Left lung (tissue), 4 donors: ENCODE measurements at regions not wholly inside any gene's neighbourhood (a gene's known extent, or its start where the extent isn't known, plus 50 kb on each side); places are given as distances from the start of the nearest gene placed in this dataset.
A peak's percentile ranks its signal among the peaks of the same experiment; 100 is the strongest.

Experiments used
- ATAC-seq: fragments of 200-7000 bp; cut with Tn5 transposase; one replicate; pipeline ENCODE4 v1.9.1; 2020; ENCODE audit warnings: moderate library complexity
- DNase-seq, 4 donors: peaks; one replicate each; pipeline ENCODE4 v3.0.0-alpha.2; 2013 to 2020
- H3K27ac ChIP-seq, 2 donors: fragments of 200-600 bp; sonication (generic) in 1 of 2; one replicate each; pipeline versions ENCODE4 v1.5.0 to v1.8.0; 2020 to 2021
- H3K27me3 ChIP-seq, 2 donors: fragments of 200-600 bp; sonication (generic) in 1 of 2; one replicate each; pipeline versions ENCODE4 v1.5.0 to v1.8.0; 2020 to 2021
- H3K36me3 ChIP-seq, 2 donors: fragments of 200-600 bp; sonication (generic) in 1 of 2; one replicate each; pipeline versions ENCODE4 v1.5.0 to v1.8.0; 2020 to 2021
- H3K4me1 ChIP-seq, 2 donors: fragments of 200-600 bp; one replicate each; pipeline ENCODE4 v1.8.0; 2021
- H3K4me3 ChIP-seq, 2 donors: fragments of 200-600 bp; sonication (generic) in 1 of 2; one replicate each; pipeline versions ENCODE4 v1.5.0 to v1.8.0; 2020 to 2021; ENCODE audit warnings: mild to moderate bottlenecking in 1 of 2
- H3K9me3 ChIP-seq, 2 donors: fragments of 200-600 bp; sonication (generic) in 1 of 2; one replicate each; pipeline versions ENCODE4 v1.5.0 to v1.8.0; 2020 to 2021
- intact Hi-C, 2 donors: fragments of 100-400 bp; cut with DNase I; formaldehyde crosslinking; loops; one replicate each; pipeline versions ENCODE4 v1.11.2 to v1.14.2; 2022
- TF ChIP-seq, protein P1 (sequence below), 2 donors: fragments of 200-600 bp; sonication (generic) in 1 of 2; IDR thresholded peaks; one replicate each; pipeline versions ENCODE4 v1.5.0 to v1.8.0; 2021; ENCODE audit warnings: antibody characterized with exemption in 2 of 2
- donor health status: DM: no; HTN: yes; CAD: no.
- donor health status: DM: no; HTN: no; CAD: no.

DNA sequence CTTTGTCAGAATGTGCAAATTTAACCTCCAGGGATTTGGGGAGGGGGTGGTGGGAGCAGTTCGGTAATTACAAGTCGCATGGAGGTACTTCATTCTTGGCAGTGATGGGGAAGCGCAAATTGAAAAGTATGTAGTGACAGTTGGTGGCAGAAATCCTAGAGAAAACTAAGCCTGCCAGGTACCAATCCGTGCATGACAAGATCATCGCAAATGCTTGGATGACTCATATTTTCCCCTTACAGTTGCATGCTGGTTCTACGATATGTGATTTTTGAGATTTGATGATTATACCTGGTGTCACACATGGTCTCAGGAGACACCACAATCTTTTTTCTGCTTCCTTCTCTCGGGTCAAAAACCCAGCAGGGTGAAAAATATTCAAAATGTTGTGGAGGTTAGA lies 479.7 kb upstream of the ID2 start:
- intact Hi-C loops: no loop called here
- ATAC-seq: no peak

DNA sequence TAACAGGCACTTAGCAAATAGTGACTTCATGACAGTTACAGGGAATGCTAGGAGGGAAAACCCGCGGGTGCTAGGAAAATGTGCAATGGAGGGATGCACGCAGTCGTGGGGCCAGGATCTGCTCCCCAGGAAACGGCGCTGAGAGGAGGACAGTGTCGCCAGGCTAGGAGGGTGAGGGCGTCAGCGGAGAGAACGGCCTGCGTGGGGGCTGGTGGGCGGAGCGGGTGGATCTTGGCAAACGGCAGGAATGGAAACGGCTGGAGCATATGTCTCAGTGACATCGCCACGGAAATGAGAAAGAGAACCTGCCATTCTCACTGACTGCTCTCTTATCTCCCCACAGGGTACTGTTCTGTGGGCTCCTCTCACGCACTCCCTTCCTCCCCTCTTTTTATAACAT lies 478.5 kb upstream of the ID2 start:
- no peaks in the 10 kb centered on the region for H3K27me3 ChIP-seq
- peaks cover 0 to 5% of the 10 kb centered on the region in 2 donors for H3K4me1 ChIP-seq
- DNase-seq (peak in 1 of 4 donors; percentile 24), ATAC-seq (no peak)
- peaks cover 0 to 18% of the 10 kb centered on the region in 2 donors for H3K9me3 ChIP-seq
- TF ChIP-seq, protein P1, sequence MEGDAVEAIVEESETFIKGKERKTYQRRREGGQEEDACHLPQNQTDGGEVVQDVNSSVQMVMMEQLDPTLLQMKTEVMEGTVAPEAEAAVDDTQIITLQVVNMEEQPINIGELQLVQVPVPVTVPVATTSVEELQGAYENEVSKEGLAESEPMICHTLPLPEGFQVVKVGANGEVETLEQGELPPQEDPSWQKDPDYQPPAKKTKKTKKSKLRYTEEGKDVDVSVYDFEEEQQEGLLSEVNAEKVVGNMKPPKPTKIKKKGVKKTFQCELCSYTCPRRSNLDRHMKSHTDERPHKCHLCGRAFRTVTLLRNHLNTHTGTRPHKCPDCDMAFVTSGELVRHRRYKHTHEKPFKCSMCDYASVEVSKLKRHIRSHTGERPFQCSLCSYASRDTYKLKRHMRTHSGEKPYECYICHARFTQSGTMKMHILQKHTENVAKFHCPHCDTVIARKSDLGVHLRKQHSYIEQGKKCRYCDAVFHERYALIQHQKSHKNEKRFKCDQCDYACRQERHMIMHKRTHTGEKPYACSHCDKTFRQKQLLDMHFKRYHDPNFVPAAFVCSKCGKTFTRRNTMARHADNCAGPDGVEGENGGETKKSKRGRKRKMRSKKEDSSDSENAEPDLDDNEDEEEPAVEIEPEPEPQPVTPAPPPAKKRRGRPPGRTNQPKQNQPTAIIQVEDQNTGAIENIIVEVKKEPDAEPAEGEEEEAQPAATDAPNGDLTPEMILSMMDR (IDR thresholded peaks at IDR 0.05): no peak
- no peaks in the 10 kb centered on the region for H3K36me3 ChIP-seq
- intact Hi-C loops: no loop called here
- no peak overlapping the region for H3K27ac ChIP-seq
- H3K4me3 ChIP-seq: no peak overlapping the region

More for the DNA sequence above, 479.7 kb upstream of the ID2 start:
- H3K27me3 ChIP-seq: no peaks in the 10 kb centered on the region
- no peak overlapping the region for H3K4me3 ChIP-seq
- no peak for DNase-seq
- H3K4me1 ChIP-seq: peaks cover 0 to 5% of the 10 kb centered on the region in 2 donors
- TF ChIP-seq, protein P1 (IDR thresholded peaks at IDR 0.05): no peak
- H3K36me3 ChIP-seq: no peaks in the 10 kb centered on the region
- H3K27ac ChIP-seq: no peak overlapping the region
- peaks cover 0 to 8% of the 10 kb centered on the region in 2 donors for H3K9me3 ChIP-seq

DNA sequence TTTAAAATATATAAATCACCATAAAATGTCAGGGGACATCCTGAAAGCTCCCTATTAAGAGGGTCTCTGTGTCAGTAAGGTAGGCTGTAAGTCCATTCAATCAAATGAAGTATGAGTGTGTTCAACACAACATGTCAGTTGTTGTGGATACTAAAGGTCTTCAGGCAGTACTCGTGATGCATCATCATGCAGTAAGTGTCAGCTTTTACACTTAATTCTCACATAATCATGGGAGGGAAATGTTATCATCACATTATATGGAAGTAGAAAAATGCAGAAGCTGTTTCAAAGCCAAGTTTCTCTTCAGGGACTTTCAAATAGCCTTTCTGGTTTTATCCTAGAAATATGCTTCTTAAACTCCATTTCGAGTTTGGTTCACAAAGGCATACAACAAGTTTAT lies 477.1 kb upstream of the ID2 start:
- H3K4me3 ChIP-seq: no peak overlapping the region
- TF ChIP-seq, protein P1 (IDR thresholded peaks at IDR 0.05): no peak
- no peaks in the 10 kb centered on the region for H3K36me3 ChIP-seq
- no peaks in the 10 kb centered on the region for H3K27me3 ChIP-seq
- peaks cover 0 to 30% of the 10 kb centered on the region in 2 donors for H3K9me3 ChIP-seq
- no peak overlapping the region for H3K27ac ChIP-seq
- ATAC-seq (no peak), DNase-seq (peak in 2 of 4 donors; percentile 39 to 48)
- intact Hi-C loops: no loop called here
- no peaks in the 10 kb centered on the region for H3K4me1 ChIP-seq

DNA sequence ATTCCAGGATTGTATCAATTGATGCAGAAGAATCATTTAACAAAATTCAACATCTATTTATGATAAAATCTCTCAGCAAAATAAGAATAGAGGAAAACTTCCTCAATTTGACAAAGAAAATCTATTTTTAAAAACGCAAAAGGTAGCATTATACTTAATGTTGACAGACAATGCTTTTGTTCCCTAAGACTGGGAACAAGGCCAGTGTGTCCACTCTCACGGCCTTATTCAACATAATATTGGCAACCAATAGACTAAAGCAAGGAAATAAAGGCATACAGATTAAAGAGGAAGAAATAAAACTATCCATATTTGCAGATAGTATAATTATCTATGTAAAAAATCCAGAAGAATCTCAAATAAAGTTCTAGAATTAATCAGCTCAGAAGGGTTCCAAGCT lies 472.4 kb upstream of the ID2 start:
- no peak overlapping the region for H3K4me3 ChIP-seq
- TF ChIP-seq, protein P1 (IDR thresholded peaks at IDR 0.05): no peak
- H3K4me1 ChIP-seq: no peaks in the 10 kb centered on the region
- intact Hi-C loops: no loop called here
- no peaks in the 10 kb centered on the region for H3K36me3 ChIP-seq
- ATAC-seq (no peak), DNase-seq (no peak)
- H3K27ac ChIP-seq: no peak overlapping the region
- H3K9me3 ChIP-seq: peaks cover 0 to 35% of the 10 kb centered on the region in 2 donors
- H3K27me3 ChIP-seq: no peaks in the 10 kb centered on the region

DNA sequence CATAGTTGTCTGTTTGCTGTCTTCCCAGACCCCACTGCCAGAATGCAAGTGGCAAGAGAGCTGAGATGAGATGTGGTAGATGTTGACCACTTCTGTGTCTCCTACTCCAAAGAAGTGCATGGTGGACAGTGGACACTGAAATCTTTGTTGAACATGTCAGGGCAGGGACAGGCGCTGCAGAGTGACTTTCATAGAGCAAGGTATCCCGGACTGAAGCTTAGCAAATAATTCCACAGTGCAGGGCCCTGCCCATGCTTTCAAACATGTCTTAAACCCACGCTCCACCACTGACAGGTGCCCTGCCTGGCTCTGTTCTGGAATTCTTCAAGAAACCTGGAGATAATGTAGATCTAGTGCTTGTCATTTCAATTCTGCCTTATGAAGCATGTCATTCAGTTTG lies 470.5 kb upstream of the ID2 start:
- Histone ChIP-seq H3K4me1 (no peaks in the 10 kb centered on the region), H3K27ac (no peak overlapping the region), H3K27me3 (no peaks in the 10 kb centered on the region), H3K4me3 (no peak overlapping the region), H3K36me3 (no peaks in the 10 kb centered on the region), H3K9me3 (peaks cover 0 to 35% of the 10 kb centered on the region in 2 donors)
- DNase-seq (no peak), ATAC-seq (no peak)
- TF ChIP-seq, protein P1 (IDR thresholded peaks at IDR 0.05): no peak
- intact Hi-C loops: no loop called here
